IgD-negative memory B cell (primary cell): ENCODE measurements at regions not wholly inside any gene's neighbourhood (a gene's known extent, or its start where the extent isn't known, plus 50 kb on each side); places are given as distances from the start of the nearest gene placed in this dataset.
"Not testable (repeated sequence)": the region's sequence is repeated elsewhere in the genome, so short reads cannot be mapped to it uniquely, and the experiment has no call there.

Experiments used
- H3K27ac Mint-ChIP-seq, 3 donors: one replicate each; pipeline ENCODE4 v1.8.0; 2020 to 2022; ENCODE audit warnings: mild to moderate bottlenecking in 3 of 3, mixed read lengths in 3 of 3, moderate library complexity in 1 of 3
- H3K27me3 Mint-ChIP-seq: one replicate; pipeline ENCODE4 v1.8.0; 2021; ENCODE audit warnings: mixed read lengths
- H3K36me3 Mint-ChIP-seq: one replicate; pipeline ENCODE4 v1.8.0; 2020; ENCODE audit warnings: mild to moderate bottlenecking, mixed read lengths
- H3K4me1 Mint-ChIP-seq, 3 donors: one replicate each; pipeline ENCODE4 v1.8.0; 2020 to 2022; ENCODE audit warnings: mixed read lengths in 3 of 3, mild to moderate bottlenecking in 1 of 3
- H3K4me3 Mint-ChIP-seq, 4 donors: one replicate each; pipeline ENCODE4 v1.8.0; 2020 to 2022; ENCODE audit warnings: mild to moderate bottlenecking in 4 of 4, mixed read lengths in 4 of 4, moderate library complexity in 3 of 4
- H3K9me3 Mint-ChIP-seq, 3 donors: one replicate each; pipeline ENCODE4 v1.8.0; 2020 to 2021; ENCODE audit warnings: mixed read lengths in 3 of 3, mild to moderate bottlenecking in 1 of 3

GRCh38 chr16:75965504-75966374 is 239.4 kb upstream of the CPHXL start:
- Mint-ChIP-seq H3K9me3 (peaks cover 0 to 2% (median 2%) of the 10 kb centered on the region in 3 donors), H3K27ac (no peak overlapping the region), H3K36me3 (peaks cover 2% of the 10 kb centered on the region), H3K4me3 (no peak overlapping the region), H3K27me3 (no peaks in the 10 kb centered on the region), H3K4me1 (no peaks in the 10 kb centered on the region)

- H3K36me3 Mint-ChIP-seq, H3K27me3 Mint-ChIP-seq, H3K4me1 Mint-ChIP-seq, H3K9me3 Mint-ChIP-seq, H3K27ac Mint-ChIP-seq, H3K4me3 Mint-ChIP-seq: not testable (repeated sequence)
These were observed 242.8 kb upstream of the CPHXL start for GRCh38 chr16:75969120-75969519.

GRCh38 chr16:75971334-75971733 is 245.0 kb upstream of the CPHXL start:
- Mint-ChIP-seq H3K36me3 (peaks cover 2% of the 10 kb centered on the region), H3K27me3 (no peaks in the 10 kb centered on the region), H3K4me3 (no peak overlapping the region), H3K27ac (no peak overlapping the region), H3K4me1 (no peaks in the 10 kb centered on the region), H3K9me3 (peaks cover 0 to 2% (median 0%) of the 10 kb centered on the region in 3 donors)

GRCh38 chr16:75983296-75983695 is 257.0 kb upstream of the CPHXL start:
- peaks cover 0 to 6% (median 2%) of the 10 kb centered on the region in 3 donors for H3K9me3 Mint-ChIP-seq
- no peaks in the 10 kb centered on the region for H3K4me1 Mint-ChIP-seq
- no peak overlapping the region for H3K4me3 Mint-ChIP-seq
- peaks cover 1% of the 10 kb centered on the region for H3K36me3 Mint-ChIP-seq
- no peak overlapping the region for H3K27ac Mint-ChIP-seq
- no peaks in the 10 kb centered on the region for H3K27me3 Mint-ChIP-seq

GRCh38 chr16:75983741-75984381 is 257.6 kb upstream of the CPHXL start:
- Mint-ChIP-seq H3K4me1 (no peaks in the 10 kb centered on the region), H3K27ac (no peak overlapping the region), H3K36me3 (peaks cover 1% of the 10 kb centered on the region), H3K4me3 (no peak overlapping the region), H3K27me3 (no peaks in the 10 kb centered on the region), H3K9me3 (peaks cover 0 to 2% (median 2%) of the 10 kb centered on the region in 3 donors)

- no peaks in the 10 kb centered on the region for H3K27me3 Mint-ChIP-seq
- H3K4me1 Mint-ChIP-seq, result no peaks in the 10 kb centered on the region
- peaks cover 1% of the 10 kb centered on the region for H3K36me3 Mint-ChIP-seq
- no peak overlapping the region for H3K4me3 Mint-ChIP-seq
- peaks cover 0 to 2% (median 2%) of the 10 kb centered on the region in 3 donors for H3K9me3 Mint-ChIP-seq
- no peak overlapping the region for H3K27ac Mint-ChIP-seq
These were observed 261.0 kb upstream of the CPHXL start for GRCh38 chr16:75987323-75987722.

GRCh38 chr16:75996491-75996890 is 270.2 kb upstream of the CPHXL start:
- peaks cover 2 to 6% (median 2%) of the 10 kb centered on the region in 3 donors for H3K9me3 Mint-ChIP-seq
- H3K4me3 Mint-ChIP-seq, result no peak overlapping the region
- peaks cover 0 to 1% (median 0%) of the 10 kb centered on the region in 3 donors for H3K4me1 Mint-ChIP-seq
- no peak overlapping the region for H3K27ac Mint-ChIP-seq
- no peaks in the 10 kb centered on the region for H3K27me3 Mint-ChIP-seq
- H3K36me3 Mint-ChIP-seq, result no peaks in the 10 kb centered on the region

GRCh38 chr16:75997606-75998005 is 271.3 kb upstream of the CPHXL start:
- Mint-ChIP-seq H3K27me3 (no peaks in the 10 kb centered on the region), H3K27ac (no peak overlapping the region), H3K4me3 (no peak overlapping the region), H3K9me3 (peaks cover 0 to 6% (median 2%) of the 10 kb centered on the region in 3 donors), H3K4me1 (peaks cover 0 to 1% (median 0%) of the 10 kb centered on the region in 3 donors), H3K36me3 (no peaks in the 10 kb centered on the region)

- Mint-ChIP-seq H3K36me3 (no peaks in the 10 kb centered on the region), H3K27me3 (no peaks in the 10 kb centered on the region), H3K9me3 (peaks cover 0 to 8% (median 5%) of the 10 kb centered on the region in 3 donors), H3K4me3 (no peak overlapping the region), H3K27ac (no peak overlapping the region), H3K4me1 (no peaks in the 10 kb centered on the region)
These were observed 269.6 kb upstream of the CNTNAP4 start for GRCh38 chr16:76007645-76008044.

GRCh38 chr16:76023835-76024234 is 253.4 kb upstream of the CNTNAP4 start:
- no peaks in the 10 kb centered on the region for H3K4me1 Mint-ChIP-seq
- H3K9me3 Mint-ChIP-seq, result peaks cover 0 to 2% (median 0%) of the 10 kb centered on the region in 3 donors
- H3K4me3 Mint-ChIP-seq, result no peak overlapping the region
- H3K27me3 Mint-ChIP-seq, result no peaks in the 10 kb centered on the region
- no peaks in the 10 kb centered on the region for H3K36me3 Mint-ChIP-seq
- no peak overlapping the region for H3K27ac Mint-ChIP-seq

GRCh38 chr16:76035689-76036088 is 241.5 kb upstream of the CNTNAP4 start:
- Mint-ChIP-seq H3K27ac (no peak overlapping the region), H3K27me3 (no peaks in the 10 kb centered on the region), H3K9me3 (peaks cover 4 to 8% (median 7%) of the 10 kb centered on the region in 3 donors), H3K4me3 (no peak overlapping the region), H3K36me3 (no peaks in the 10 kb centered on the region), H3K4me1 (no peaks in the 10 kb centered on the region)

- H3K27me3 Mint-ChIP-seq, result no peaks in the 10 kb centered on the region
- no peaks in the 10 kb centered on the region for H3K36me3 Mint-ChIP-seq
- H3K4me3 Mint-ChIP-seq, result no peak overlapping the region
- no peaks in the 10 kb centered on the region for H3K4me1 Mint-ChIP-seq
- peaks cover 4 to 8% (median 7%) of the 10 kb centered on the region in 3 donors for H3K9me3 Mint-ChIP-seq
- no peak overlapping the region for H3K27ac Mint-ChIP-seq
These were observed 239.1 kb upstream of the CNTNAP4 start for GRCh38 chr16:76038097-76038496.

GRCh38 chr16:76052725-76053124 is 224.5 kb upstream of the CNTNAP4 start:
- Mint-ChIP-seq H3K4me3 (no peak overlapping the region), H3K36me3 (peaks cover 1% of the 10 kb centered on the region), H3K27ac (no peak overlapping the region), H3K27me3 (no peaks in the 10 kb centered on the region), H3K4me1 (no peaks in the 10 kb centered on the region), H3K9me3 (peaks cover 2 to 15% (median 2%) of the 10 kb centered on the region in 3 donors)

GRCh38 chr16:76059186-76059585 is 218.0 kb upstream of the CNTNAP4 start:
- Mint-ChIP-seq H3K9me3 (peaks cover 3 to 4% (median 4%) of the 10 kb centered on the region in 3 donors), H3K4me3 (no peak overlapping the region), H3K27me3 (no peaks in the 10 kb centered on the region), H3K36me3 (peaks cover 1% of the 10 kb centered on the region), H3K27ac (no peak overlapping the region), H3K4me1 (no peaks in the 10 kb centered on the region)

- Mint-ChIP-seq H3K27ac (no peak overlapping the region), H3K9me3 (peaks cover 3 to 4% (median 4%) of the 10 kb centered on the region in 3 donors), H3K36me3 (no peaks in the 10 kb centered on the region), H3K27me3 (no peaks in the 10 kb centered on the region), H3K4me3 (no peak overlapping the region), H3K4me1 (no peaks in the 10 kb centered on the region)
These were observed 217.5 kb upstream of the CNTNAP4 start for GRCh38 chr16:76059701-76060100.
